Right cardiac atrium (tissue), 5 donors: ENCODE measurements at regions not wholly inside any gene's neighbourhood (a gene's known extent, or its start where the extent isn't known, plus 50 kb on each side); places are given as distances from the start of the nearest gene placed in this dataset.

Experiments
- ATAC-seq, 2 donors: fragments of 200-7000 bp; cut with Tn5 transposase; one replicate each; pipeline versions ENCODE4 v1.8.0 to v1.9.1; 2020; ENCODE audit warnings: moderate library complexity in 2 of 2, mild to moderate bottlenecking in 1 of 2
- DNase-seq, 3 donors: peaks; one replicate each; pipeline ENCODE4 v3.0.0-alpha.2; 2020
- H3K27ac ChIP-seq: one replicate; pipeline ENCODE4 v1.5.1; 2013; ENCODE audit warnings: mild to moderate bottlenecking, low read length, control low read depth, moderate library complexity
- H3K27me3 ChIP-seq: one replicate; pipeline ENCODE4 v1.6.1; 2013; ENCODE audit not compliant: control insufficient read depth, insufficient read depth
- H3K4me1 ChIP-seq: one replicate; pipeline ENCODE4 v1.6.1; 2013; ENCODE audit warnings: low read length; ENCODE audit not compliant: control insufficient read depth, insufficient read depth
- H3K4me3 ChIP-seq: one replicate; pipeline ENCODE4 v1.5.1; 2013; ENCODE audit warnings: low read length, control low read depth
- H3K9me3 ChIP-seq: one replicate; pipeline ENCODE4 v1.6.1; 2013; ENCODE audit warnings: low read length; ENCODE audit not compliant: control insufficient read depth
- WGBS: extraction: QIAGEN DNeasy Blood & Tissue Kit; methylation state at CpG from one replicate; pipeline ENCODE4 v1.1.7; 2013; 5-methylcytosine and 5-hydroxymethylcytosine counted together
- intact Hi-C, 4 donors: fragments of 100-400 bp; cut with DNase I; formaldehyde crosslinking; loops; one replicate each; pipeline versions ENCODE4 v1.11.0 to v1.14.0; 2022 to 2023
- donor health status: healthy with polysubstance abuse.
- donor health status: DM: no; HTN: yes; CAD: no.
- donor health status: DM: no; HTN: no; CAD: no.
- donor health status: DM: no; HTN: yes; CAD: no; lungs with severe emphysema.
- donor health status: DM: yes; HTN: yes; CAD: no.

- DNase-seq: no peak
- Histone ChIP-seq H3K9me3 (no peaks in the 10 kb centered on the region), H3K27ac (no peak overlapping the region), H3K4me3 (no peak overlapping the region), H3K27me3 (no peaks in the 10 kb centered on the region), H3K4me1 (no peaks in the 10 kb centered on the region)
- intact Hi-C loops: loop anchor here in 1 of 4 donors (10.0 kb wide), 1 partner anchor 1307 kb away; no protein-coding TSS in a partner anchor
- WGBS: 83% methylated on average over 3 of the region's 3 CpGs
- ATAC-seq: no peak
These were observed 242.8 kb upstream of the PDZRN3 start for GRCh38 chr3:73867524-73867923.

DNA sequence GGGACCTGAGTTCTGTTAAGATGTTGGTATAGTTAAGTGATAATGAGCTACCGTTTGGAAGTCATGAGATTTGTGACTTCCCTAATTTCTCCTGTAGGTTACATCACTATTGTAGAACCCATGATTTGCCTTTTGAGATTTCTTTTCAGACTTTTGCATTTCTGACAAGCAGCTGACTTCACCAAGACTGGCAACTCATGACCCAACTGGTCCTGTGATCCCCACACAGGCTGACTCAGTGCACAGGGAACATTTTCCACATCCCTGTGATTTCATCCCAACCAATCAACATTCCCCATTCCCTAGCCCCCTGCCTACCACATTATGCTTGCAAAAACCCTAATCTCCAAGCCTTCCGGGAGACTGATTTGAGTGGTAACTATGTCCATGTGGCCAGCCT, 242.1 kb upstream of the PDZRN3 start:
- no peaks in the 10 kb centered on the region for H3K9me3 ChIP-seq
- H3K27ac ChIP-seq: no peak overlapping the region
- no peaks in the 10 kb centered on the region for H3K4me1 ChIP-seq
- intact Hi-C loops: loop anchor here in 1 of 4 donors (10.0 kb wide), 1 partner anchor 1308 kb away; no protein-coding TSS in a partner anchor
- ATAC-seq: no peak
- no peak for DNase-seq
- H3K4me3 ChIP-seq: no peak overlapping the region
- no peaks in the 10 kb centered on the region for H3K27me3 ChIP-seq
- WGBS: 82% methylated on average over 2 of the region's 2 CpGs

GRCh38 chr3:73863546-73864079, 238.9 kb upstream of the PDZRN3 start:
- ATAC-seq (peak in 1 of 2 donors; percentile 38), DNase-seq (no peak)
- WGBS: 76% methylated on average over 5 of the region's 5 CpGs
- Histone ChIP-seq H3K4me3 (no peak overlapping the region), H3K27ac (no peak overlapping the region), H3K27me3 (no peaks in the 10 kb centered on the region), H3K9me3 (no peaks in the 10 kb centered on the region), H3K4me1 (no peaks in the 10 kb centered on the region)
- intact Hi-C loops: loop anchor here in 1 of 4 donors (10.0 kb wide), 1 partner anchor 1311 kb away; no protein-coding TSS in a partner anchor

DNA sequence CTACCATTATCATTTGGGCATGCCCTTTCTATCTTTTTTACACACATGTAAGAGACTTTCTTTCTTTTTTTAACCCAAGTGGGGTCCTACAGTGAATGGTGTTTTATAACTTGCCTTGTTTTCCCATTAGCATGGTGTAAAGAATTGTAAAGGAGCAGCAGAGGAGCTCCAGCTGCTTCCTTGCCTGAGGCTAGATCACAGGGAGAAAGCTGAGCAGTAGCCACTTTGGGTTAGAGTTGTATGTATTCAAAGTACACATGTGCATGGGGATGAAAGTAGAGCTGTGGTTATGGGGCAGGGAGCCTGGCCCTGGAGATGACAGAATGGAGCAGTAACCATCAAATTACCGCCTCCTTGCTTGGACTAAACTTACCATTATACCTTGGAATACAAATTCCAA, 231.1 kb upstream of the PDZRN3 start:
- Histone ChIP-seq H3K4me3 (no peak overlapping the region), H3K27ac (no peak overlapping the region), H3K27me3 (no peaks in the 10 kb centered on the region), H3K9me3 (no peaks in the 10 kb centered on the region), H3K4me1 (no peaks in the 10 kb centered on the region)
- ATAC-seq (no peak), DNase-seq (no peak)
- intact Hi-C loops: no loop called here
- WGBS: 97% methylated on average over 1 of the region's 1 CpG

DNA sequence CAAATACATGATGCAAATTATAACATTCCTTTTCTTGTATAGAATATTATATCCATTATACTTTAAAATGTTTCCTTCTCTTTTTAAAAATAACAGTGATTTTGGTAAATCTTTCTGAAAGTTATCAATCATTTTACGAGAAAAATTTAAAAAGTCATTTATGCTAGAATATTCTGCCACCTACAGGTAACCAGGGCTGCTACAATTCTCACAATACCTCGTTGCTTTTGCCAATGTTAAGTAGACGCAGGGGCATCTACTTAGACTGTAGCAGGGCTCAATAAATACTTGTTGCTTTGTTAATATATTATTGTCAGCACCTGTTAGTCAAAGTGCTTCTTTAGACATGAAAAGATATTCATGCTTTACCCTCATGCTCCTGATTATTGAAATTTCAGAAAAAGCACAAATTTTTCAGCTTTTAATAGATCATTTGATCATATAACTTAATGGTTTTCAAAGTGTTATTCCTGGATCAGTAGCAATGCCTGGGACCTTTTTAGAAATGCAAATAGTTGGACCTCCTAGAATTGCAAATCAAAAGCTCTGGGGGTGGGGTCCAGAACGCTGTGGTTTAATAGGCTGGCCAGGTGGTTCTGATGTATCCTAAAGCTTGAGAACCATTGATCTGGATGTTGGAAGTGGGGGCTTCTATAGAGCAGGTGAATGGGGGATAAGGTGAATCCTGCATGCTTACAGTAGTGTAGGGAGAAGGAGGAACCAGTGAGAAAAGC, 223.6 kb upstream of the PDZRN3 start:
- Histone ChIP-seq H3K4me3 (no peak overlapping the region), H3K4me1 (no peaks in the 10 kb centered on the region), H3K27ac (no peak overlapping the region), H3K9me3 (no peaks in the 10 kb centered on the region), H3K27me3 (no peaks in the 10 kb centered on the region)
- intact Hi-C loops: loop anchor here in 3 of 4 donors (5.0 to 10.0 kb wide), 4 partner anchors 224 to 746 kb away; partner anchors contain the start of gene PDZRN3 (in 2 of the 3)
- 17% methylated on average over 4 of the region's 4 CpGs for WGBS
- ATAC-seq (peak in 1 of 2 donors; percentile 47), DNase-seq (no peak)

GRCh38 chr3:73846951-73847350, 222.2 kb upstream of the PDZRN3 start:
- Histone ChIP-seq H3K27ac (no peak overlapping the region), H3K4me1 (no peaks in the 10 kb centered on the region), H3K4me3 (no peak overlapping the region), H3K9me3 (no peaks in the 10 kb centered on the region), H3K27me3 (no peaks in the 10 kb centered on the region)
- ATAC-seq (no peak), DNase-seq (no peak)
- 88% methylated on average over 3 of the region's 3 CpGs for WGBS
- intact Hi-C loops: loop anchor here in 3 of 4 donors (5.0 to 10.0 kb wide), 4 partner anchors 222 to 745 kb away; partner anchors contain the start of gene PDZRN3 (in 2 of the 3)

- intact Hi-C loops: no loop called here
- no peak for ATAC-seq
- WGBS: 89% methylated on average over 3 of the region's 3 CpGs
These were observed 214.3 kb upstream of the PDZRN3 start for GRCh38 chr3:73839032-73839431.

DNA sequence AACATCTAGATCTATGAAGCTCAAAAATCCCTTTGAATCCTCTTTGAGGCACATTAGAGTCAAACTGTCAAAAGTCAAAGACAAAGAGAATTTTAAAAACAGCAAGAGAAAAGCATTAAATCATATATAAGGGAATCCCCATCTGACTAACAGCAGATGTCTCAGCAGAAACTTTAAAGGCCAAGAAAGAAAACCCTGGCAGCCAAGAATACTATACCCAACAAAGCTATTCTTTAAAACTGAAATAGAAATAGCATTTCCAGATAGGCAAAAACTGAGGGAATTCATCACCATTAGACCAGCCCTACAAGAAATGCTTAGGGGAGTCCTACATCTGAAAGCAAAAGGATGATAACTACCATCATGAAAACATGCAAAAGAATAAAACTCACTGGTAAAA, 211.2 kb upstream of the PDZRN3 start:
- no peak overlapping the region for H3K27ac ChIP-seq
- no peak overlapping the region for H3K4me3 ChIP-seq
- intact Hi-C loops: no loop called here
- no peaks in the 10 kb centered on the region for H3K4me1 ChIP-seq
- DNase-seq: no peak
- no peak for ATAC-seq
- no peaks in the 10 kb centered on the region for H3K9me3 ChIP-seq
- H3K27me3 ChIP-seq: no peaks in the 10 kb centered on the region

More at GRCh38 chr3:73839032-73839431, 214.3 kb upstream of the PDZRN3 start:
- Histone ChIP-seq H3K4me1 (no peaks in the 10 kb centered on the region), H3K9me3 (no peaks in the 10 kb centered on the region), H3K4me3 (no peak overlapping the region), H3K27ac (no peak overlapping the region), H3K27me3 (no peaks in the 10 kb centered on the region)
- no peak for DNase-seq

GRCh38 chr3:73832426-73832825, 207.7 kb upstream of the PDZRN3 start:
- H3K4me3 ChIP-seq: no peak overlapping the region
- no peaks in the 10 kb centered on the region for H3K27me3 ChIP-seq
- no peaks in the 10 kb centered on the region for H3K9me3 ChIP-seq
- peaks cover 3% of the 10 kb centered on the region for H3K4me1 ChIP-seq
- H3K27ac ChIP-seq: no peak overlapping the region
- 79% methylated on average over 3 of the region's 3 CpGs for WGBS
- DNase-seq (no peak), ATAC-seq (no peak)
- intact Hi-C loops: no loop called here

- Histone ChIP-seq H3K27me3 (no peaks in the 10 kb centered on the region), H3K4me1 (peaks cover 5% of the 10 kb centered on the region), H3K9me3 (no peaks in the 10 kb centered on the region), H3K4me3 (no peak overlapping the region), H3K27ac (no peak overlapping the region)
- 30% methylated on average over 3 of the region's 3 CpGs for WGBS
- intact Hi-C loops: no loop called here
- ATAC-seq: peak in 1 of 2 donors; percentile 15
- DNase-seq: no peak
These were observed 203.6 kb upstream of the PDZRN3 start for GRCh38 chr3:73828348-73828747.

DNA sequence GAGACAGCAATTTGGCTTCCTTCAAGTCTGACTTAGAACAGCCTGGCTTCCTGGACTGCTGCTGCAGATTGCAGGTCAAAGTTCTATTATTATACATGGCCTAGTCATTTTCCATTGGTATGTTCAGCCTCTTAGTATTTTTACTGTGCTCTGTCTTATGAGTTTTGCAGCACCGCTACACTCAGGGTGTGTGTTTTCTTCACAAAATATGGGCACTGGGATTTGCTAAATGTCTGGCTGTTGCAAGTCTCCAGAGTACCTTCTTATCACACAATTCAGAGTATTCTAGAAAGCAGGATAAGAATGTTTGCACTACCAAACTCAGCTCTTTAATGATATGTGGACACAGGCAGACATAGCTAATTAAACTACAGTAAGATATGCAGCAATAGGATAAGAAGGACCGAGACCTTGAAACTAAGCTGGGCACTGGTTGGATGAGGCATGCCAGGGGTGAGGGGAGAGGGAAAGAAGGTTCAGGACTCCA, 203.0 kb upstream of the PDZRN3 start:
- H3K27ac ChIP-seq: peak overlapping the region; percentile 33

More for the DNA sequence above, 203.0 kb upstream of the PDZRN3 start:
- 26% methylated on average over 2 of the region's 2 CpGs for WGBS
- ATAC-seq: peak; percentile 86 to 88
- DNase-seq: peak in 1 of 3 donors; percentile 51
- Histone ChIP-seq H3K4me1 (peaks cover 5% of the 10 kb centered on the region), H3K27me3 (no peaks in the 10 kb centered on the region), H3K4me3 (no peak overlapping the region), H3K9me3 (no peaks in the 10 kb centered on the region)
- intact Hi-C loops: no loop called here
